H1 (cell line): ENCODE measurements at regions not wholly inside any gene's neighbourhood (a gene's known extent, or its start where the extent isn't known, plus 50 kb on each side); places are given as distances from the start of the nearest gene placed in this dataset.

Source experiments
- CTCF ChIA-PET: fragments of 300-600 bp; sonication (Branson Sonifier 250); formaldehyde crosslinking; loops from one replicate; lab custom pipeline; 2021; ENCODE audit not compliant: partially characterized antibody; lab: Charles Lee
- POLR2A ChIA-PET: fragments of 300-600 bp; sonication (Branson Sonifier 250); formaldehyde crosslinking; loops from one replicate; lab custom pipeline; 2021; ENCODE audit warnings: inconsistent platforms; ENCODE audit not compliant: partially characterized antibody; lab: Charles Lee
- DNase-seq, 2 experiments: peaks; one replicate each; pipeline versions ENCODE4 v3.0.0 to v3.0.0-alpha.2; 2010 to 2022; ENCODE audit warnings: low spot score in 2 of 2, low read depth in 1 of 2, mixed read lengths in 1 of 2
- FAIRE-seq: peaks from 2 replicates; lab custom pipeline; 2011; peaks lifted over from hg19 to GRCh38; lab: Jason Lieb, UNC
- H2AFZ ChIP-seq: 2 replicates; pipeline ENCODE4 v1.8.1; 2012; ENCODE audit warnings: low read length, inconsistent platforms
- H2AK5ac ChIP-seq: 2 replicates; pipeline ENCODE4 v1.6.1; 2013; ENCODE audit warnings: low read depth, low read length
- H2BK120ac ChIP-seq: replicated peaks from 2 replicates; pipeline ENCODE3; 2013; ENCODE audit warnings: low read depth, low read length, inconsistent platforms
- H2BK12ac ChIP-seq: 2 replicates; pipeline ENCODE4 v1.6.1; 2013; ENCODE audit warnings: low read depth, low read length
- H2BK15ac ChIP-seq: 2 replicates; pipeline ENCODE4 v1.6.1; 2013; ENCODE audit warnings: low read length
- H2BK20ac ChIP-seq: 2 replicates; pipeline ENCODE4 v1.6.1; 2013; ENCODE audit warnings: low read length
- H2BK5ac ChIP-seq: 2 replicates; pipeline ENCODE4 v1.6.1; 2013; ENCODE audit warnings: low read depth, low read length
- H3K14ac ChIP-seq: 2 replicates; pipeline ENCODE4 v1.6.1; 2013; ENCODE audit warnings: inconsistent platforms; ENCODE audit not compliant: insufficient read length
- H3K18ac ChIP-seq: 2 replicates; pipeline ENCODE4 v1.6.1; 2013; ENCODE audit warnings: low read length; ENCODE audit errors: extremely low read depth
- H3K23ac ChIP-seq: 2 replicates; pipeline ENCODE4 v1.6.1; 2013; ENCODE audit warnings: inconsistent platforms; ENCODE audit not compliant: insufficient read length
- H3K23me2 ChIP-seq: 2 replicates; pipeline ENCODE4 v1.6.1; 2013; ENCODE audit warnings: low read depth, low read length
- H3K27ac ChIP-seq: 2 replicates; pipeline ENCODE4 v1.6.1; 2011; ENCODE audit warnings: low read depth, low read length, inconsistent platforms
- H3K27me3 ChIP-seq, 4 experiments: replicated peaks in 1 of 4; 1 replicate in 1 of 4; 2 replicates in 3 of 4; pipeline versions ENCODE4 v1.6.1 to v1.8.1; 2011 to 2013; ENCODE audit warnings: low read length in 3 of 4, mild to moderate bottlenecking in 3 of 4, inconsistent platforms in 2 of 4, mixed read lengths in 2 of 4, moderate library complexity in 1 of 4; ENCODE audit not compliant: control insufficient read depth in 3 of 4, insufficient read depth in 3 of 4; ENCODE audit errors: extremely low read depth in 1 of 4
- H3K36me3 ChIP-seq, 4 experiments: 2 replicates each; pipeline versions ENCODE4 v1.6.1 to v1.8.1; 2011 to 2013; ENCODE audit warnings: mild to moderate bottlenecking in 4 of 4, low read length in 3 of 4, moderate library complexity in 2 of 4, control low read depth in 1 of 4, inconsistent platforms in 1 of 4; ENCODE audit not compliant: insufficient read depth in 4 of 4, control insufficient read depth in 2 of 4
- H3K4ac ChIP-seq: replicated peaks from 2 replicates; pipeline ENCODE3; 2013; ENCODE audit warnings: low read length, low read depth, mixed read lengths, inconsistent platforms; ENCODE audit not compliant: insufficient read length
- H3K4me1 ChIP-seq, 4 experiments: replicated peaks in 1 of 4; 1 replicate in 1 of 4; 2 replicates in 3 of 4; pipeline versions ENCODE4 v1.6.1 to v1.8.1; 2011 to 2013; ENCODE audit warnings: low read length in 3 of 4, inconsistent platforms in 2 of 4, mixed read lengths in 1 of 4; ENCODE audit not compliant: insufficient read depth in 4 of 4, control insufficient read depth in 3 of 4
- H3K4me2 ChIP-seq, 2 experiments: 2 replicates each; pipeline versions ENCODE4 v1.6.1 to v1.8.1; 2011 to 2013; ENCODE audit warnings: low read depth in 2 of 2, low read length in 2 of 2, control low read depth in 1 of 2, inconsistent platforms in 1 of 2, mild to moderate bottlenecking in 1 of 2; ENCODE audit not compliant: insufficient read depth in 1 of 2
- H3K4me3 ChIP-seq, 4 experiments: fragments of 200-600, 300-600 bp in 1 of 4; sonication (generic), shearing (Covaris generic), sonication (Bioruptor Twin) in 1 of 4; 2 replicates each; pipeline versions ENCODE4 v1.5.1 to v1.8.1; 2011 to 2016; ENCODE audit warnings: low read length in 4 of 4, low read depth in 3 of 4, control low read depth in 2 of 4, inconsistent platforms in 2 of 4, mild to moderate bottlenecking in 2 of 4, mixed read lengths in 1 of 4, moderate library complexity in 1 of 4; ENCODE audit not compliant: insufficient read depth in 2 of 4; ENCODE audit errors: extremely low read depth in 1 of 4
- H3K56ac ChIP-seq: replicated peaks from 2 replicates; pipeline ENCODE3; 2013; ENCODE audit warnings: low read depth, mild to moderate bottlenecking, mixed read lengths, low read length, inconsistent platforms; ENCODE audit not compliant: insufficient read length
- H3K79me1 ChIP-seq: 2 replicates; pipeline ENCODE4 v1.6.1; 2013; ENCODE audit warnings: low read depth, low read length, control low read depth
- H3K79me2 ChIP-seq, 2 experiments: 2 replicates each; pipeline versions ENCODE4 v1.6.1 to v1.8.1; 2012 to 2013; ENCODE audit warnings: low read length in 2 of 2, mild to moderate bottlenecking in 2 of 2, inconsistent platforms in 1 of 2; ENCODE audit not compliant: insufficient read depth in 2 of 2, control insufficient read depth in 1 of 2
- H3K9ac ChIP-seq, 4 experiments: replicated peaks in 1 of 4; 1 replicate in 1 of 4; 2 replicates in 3 of 4; pipeline versions ENCODE4 v1.6.1 to v1.8.1; 2011 to 2013; ENCODE audit warnings: low read depth in 3 of 4, low read length in 3 of 4, control low read depth in 2 of 4, mild to moderate bottlenecking in 2 of 4, moderate library complexity in 2 of 4, inconsistent platforms in 1 of 4; ENCODE audit errors: extremely low read depth in 1 of 4
- H3K9me3 ChIP-seq, 2 experiments: 2 replicates each; pipeline versions ENCODE4 v1.6.1 to v1.8.1; 2012 to 2013; ENCODE audit warnings: mild to moderate bottlenecking in 2 of 2, moderate library complexity in 2 of 2, control low read depth in 1 of 2, inconsistent platforms in 1 of 2, low read depth in 1 of 2, low read length in 1 of 2, mixed read lengths in 1 of 2; ENCODE audit not compliant: insufficient read depth in 2 of 2
- H4K20me1 ChIP-seq, 2 experiments: replicated peaks in 1 of 2; 2 replicates each; pipeline versions ENCODE3 to v1.8.1; 2011 to 2013; ENCODE audit warnings: inconsistent platforms in 2 of 2, low read length in 2 of 2, mild to moderate bottlenecking in 1 of 2; ENCODE audit not compliant: insufficient read depth in 2 of 2, control insufficient read depth in 1 of 2
- H4K5ac ChIP-seq: 2 replicates; pipeline ENCODE4 v1.6.1; 2013; ENCODE audit warnings: low read length, low read depth, mixed read lengths, inconsistent platforms; ENCODE audit not compliant: insufficient read length
- H4K8ac ChIP-seq: 2 replicates; pipeline ENCODE4 v1.8.0; 2013; ENCODE audit warnings: mild to moderate bottlenecking, moderate library complexity, low read length, inconsistent platforms; ENCODE audit not compliant: insufficient read depth; ENCODE audit errors: extremely low read depth
- H4K91ac ChIP-seq: replicated peaks from 2 replicates; pipeline ENCODE3; 2013; ENCODE audit warnings: low read length, mixed read lengths, inconsistent platforms; ENCODE audit not compliant: insufficient read length
- ASH2L ChIP-seq: fragments of 200-600, 300-600 bp; sonication (generic); IDR thresholded peaks from one replicate; pipeline ENCODE4 v1.7.1; 2017; ENCODE audit warnings: low read length
- ATF2 ChIP-seq: IDR thresholded peaks from 2 replicates; pipeline ENCODE4 v1.6.1; 2012; ENCODE audit warnings: low read length, inconsistent platforms
- BRCA1 ChIP-seq: IDR thresholded peaks from 2 replicates; pipeline ENCODE4 v1.6.1; 2012; ENCODE audit warnings: low read depth, low read length, improper control_type of control experiment
- CHD2 ChIP-seq: IDR thresholded peaks from 2 replicates; pipeline ENCODE4 v1.6.1; 2012; ENCODE audit warnings: low read length, improper control_type of control experiment
- CTBP2 ChIP-seq: IDR thresholded peaks from 2 replicates; pipeline ENCODE4 v1.7.0; 2011; ENCODE audit warnings: borderline replicate concordance, mild to moderate bottlenecking, moderate library complexity, mixed read lengths, low read length; ENCODE audit not compliant: insufficient read depth, insufficient read length
- E2F6 ChIP-seq: IDR thresholded peaks from 2 replicates; pipeline ENCODE4 v1.6.1; 2012; ENCODE audit warnings: inconsistent platforms
- GTF2F1 ChIP-seq: IDR thresholded peaks from 2 replicates; pipeline ENCODE4 v1.6.1; 2012; ENCODE audit warnings: low read depth, low read length, improper control_type of control experiment, borderline replicate concordance
- MAFK ChIP-seq: IDR thresholded peaks from 2 replicates; pipeline ENCODE4 v1.6.1; 2012; ENCODE audit warnings: low read depth, mild to moderate bottlenecking, improper control_type of control experiment, low read length
- MAX ChIP-seq: IDR thresholded peaks from 2 replicates; pipeline ENCODE4 v1.6.1; 2012; ENCODE audit warnings: inconsistent platforms
- SAP30 ChIP-seq: fragments of 300-600 bp; sonication (generic); IDR thresholded peaks from 2 replicates; pipeline ENCODE4 v1.7.1; 2012; ENCODE audit warnings: low read length, moderate library complexity, mild to moderate bottlenecking, inconsistent platforms; ENCODE audit not compliant: insufficient read depth, insufficient replicate concordance
- TAF1 ChIP-seq: IDR thresholded peaks from 2 replicates; pipeline ENCODE4 v1.6.1; 2011; ENCODE audit warnings: mild to moderate bottlenecking, low read depth, low read length
- YY1 ChIP-seq: IDR thresholded peaks from 2 replicates; pipeline ENCODE4 v1.6.1; 2011; ENCODE audit warnings: low read depth, mild to moderate bottlenecking, low read length
- ZNF274 ChIP-seq: IDR thresholded peaks from 2 replicates; pipeline ENCODE4 v1.7.0; 2012; ENCODE audit warnings: low read length, borderline replicate concordance; ENCODE audit errors: extremely low read depth
- WGBS, 2 experiments: shearing (Covaris generic) in 1 of 2; methylation state at CpG; one replicate each; pipeline versions ENCODE4 v1.1.6 to v1.1.7; 2013 to 2015; ENCODE audit warnings: low lambda C conversion rate in 2 of 2, mixed read lengths in 2 of 2, inconsistent platforms in 1 of 2, low coverage in 1 of 2, missing lambda C conversion rate in 1 of 2; ENCODE audit not compliant: insufficient replicate concordance in 2 of 2, insufficient coverage in 1 of 2, insufficient read length in 1 of 2; ENCODE audit errors: extremely low coverage in 1 of 2, missing lambda C conversion rate in 1 of 2; 5-methylcytosine and 5-hydroxymethylcytosine counted together

GRCh38 chr13:90979059-90979458, 368.4 kb upstream of the MIR17HG start:
- FAIRE-seq (no peak), DNase-seq (no peak)
- Histone ChIP-seq H3K27me3 (no peaks in the 10 kb centered on the region), H2AFZ (no peak overlapping the region), H3K4ac (no peak overlapping the region), H2AK5ac (no peak overlapping the region), H3K79me1 (no peaks in the 10 kb centered on the region), H3K9ac (no peak overlapping the region), H3K18ac (no peak overlapping the region), H3K4me1 (peaks cover 0 to 9% (median 1%) of the 10 kb centered on the region in 4 experiments; a peak in 3 of 7 replicates), H4K8ac (no peak overlapping the region), H3K4me2 (no peak overlapping the region), H3K79me2 (no peaks in the 10 kb centered on the region), H2BK5ac (no peak overlapping the region), H2BK20ac (no peak overlapping the region), H3K23me2 (no peaks in the 10 kb centered on the region), H2BK15ac (no peak overlapping the region), H3K36me3 (no peaks in the 10 kb centered on the region), H4K20me1 (no peaks in the 10 kb centered on the region), H3K9me3 (peaks cover 0 to 2% of the 10 kb centered on the region in 2 experiments; a peak in 1 of 4 replicates), H3K23ac (no peak overlapping the region), H3K56ac (no peak overlapping the region), H2BK120ac (no peak overlapping the region), H3K27ac (no peak overlapping the region), H4K5ac (no peak overlapping the region), H3K14ac (no peak overlapping the region), H4K91ac (no peak overlapping the region), H2BK12ac (no peak overlapping the region), H3K4me3 (no peak overlapping the region)
- 86% methylated on average over 3 of the region's 3 CpGs; no CpG with 5 or more reads in 1 of the 2 experiments for WGBS, 2 experiments
- ChIA-PET CTCF (no interaction called here), POLR2A (no interaction called here)
- TF ChIP-seq MAX (no peak), ASH2L (no peak), CTBP2 (no peak), YY1 (no peak), TAF1 (no peak), BRCA1 (no peak), CHD2 (no peak), GTF2F1 (no peak), SAP30 (no peak), ATF2 (no peak), ZNF274 (no peak), E2F6 (no peak), MAFK (no peak)
